WTC11 (cell line): ENCODE measurements at regions not wholly inside any gene's neighbourhood (a gene's known extent, or its start where the extent isn't known, plus 50 kb on each side); places are given as distances from the start of the nearest gene placed in this dataset.

Source experiments
- ATAC-seq: fragments of 200-7000 bp; cut with Tn5 transposase; 2 replicates; pipeline ENCODE4 v1.10.0; 2021; ENCODE audit warnings: mild to moderate bottlenecking, moderate library complexity
- CTCF ChIA-PET: fragments of 300-600 bp; sonication (Branson Sonifier 250); formaldehyde crosslinking; loops from one replicate; lab custom pipeline; 2021; ENCODE audit warnings: antibody characterized with exemption; lab: Charles Lee
- POLR2A ChIA-PET: fragments of 350-600 bp; sonication (Branson Sonifier 250); formaldehyde crosslinking; loops from one replicate; lab custom pipeline; 2021; ENCODE audit warnings: antibody characterized with exemption; lab: Charles Lee
- DNase-seq: peaks from one replicate; pipeline ENCODE4 v3.0.0; 2021; ENCODE audit warnings: low spot score
- H3K27ac Mint-ChIP-seq: 2 replicates; pipeline ENCODE4 v1.8.0; 2021; ENCODE audit warnings: mixed read lengths
- H3K27me3 Mint-ChIP-seq: 2 replicates; pipeline ENCODE4 v1.8.0; 2021; ENCODE audit warnings: low read depth, mild to moderate bottlenecking, moderate library complexity, mixed read lengths
- H3K36me3 Mint-ChIP-seq: 2 replicates; pipeline ENCODE4 v1.8.0; 2021; ENCODE audit warnings: mixed read lengths
- H3K4me1 Mint-ChIP-seq: 2 replicates; pipeline ENCODE4 v1.8.0; 2022; ENCODE audit warnings: mixed read lengths
- H3K4me3 Mint-ChIP-seq: 2 replicates; pipeline ENCODE4 v1.8.0; 2021; ENCODE audit warnings: mild to moderate bottlenecking, moderate library complexity, mixed read lengths
- H3K9me3 Mint-ChIP-seq: 2 replicates; pipeline ENCODE4 v1.8.0; 2021; ENCODE audit warnings: mixed read lengths
- AFF4 ChIP-seq: sonication (generic); formaldehyde crosslinking; IDR thresholded peaks from 2 replicates; pipeline ENCODE4 v1.8.1; 2023; ENCODE audit warnings: mild to moderate bottlenecking, missing genetic modification reagents, borderline replicate concordance
- E2F1 ChIP-seq: sonication (generic); formaldehyde crosslinking; IDR thresholded peaks from 2 replicates; pipeline ENCODE4 v1.8.0; 2022; ENCODE audit warnings: mild to moderate bottlenecking, missing genetic modification reagents
- FOXK1 ChIP-seq: sonication (generic); formaldehyde crosslinking; IDR thresholded peaks from 2 replicates; pipeline ENCODE4 v1.8.0; 2022; ENCODE audit warnings: mild to moderate bottlenecking, moderate library complexity, missing genetic modification reagents
- FOXP4 ChIP-seq: sonication (generic); formaldehyde crosslinking; IDR thresholded peaks from 2 replicates; pipeline ENCODE4 v1.8.0; 2022; ENCODE audit warnings: mild to moderate bottlenecking, missing genetic modification reagents
- IRF1 ChIP-seq: sonication (generic); formaldehyde crosslinking; IDR thresholded peaks from 2 replicates; pipeline ENCODE4 v1.8.0; 2023; ENCODE audit warnings: missing genetic modification reagents
- MAX ChIP-seq: sonication (generic); formaldehyde crosslinking; IDR thresholded peaks from 2 replicates; pipeline ENCODE4 v1.8.0; 2022; ENCODE audit warnings: mild to moderate bottlenecking, missing genetic modification reagents
- MXD4 ChIP-seq: fragments of 250-450 bp; sonication (Bioruptor Pico); IDR thresholded peaks from 2 replicates; pipeline ENCODE4 v1.8.0; 2021; ENCODE audit warnings: mild to moderate bottlenecking, moderate library complexity, borderline replicate concordance
- MYBL2 ChIP-seq: sonication (generic); formaldehyde crosslinking; IDR thresholded peaks from 2 replicates; pipeline ENCODE4 v1.8.1; 2023; ENCODE audit warnings: mild to moderate bottlenecking, moderate library complexity, missing genetic modification reagents
- NFATC4 ChIP-seq: fragments of 250-450 bp; sonication (Bioruptor Pico); IDR thresholded peaks from 2 replicates; pipeline ENCODE4 v1.9.0; 2021; ENCODE audit warnings: mild to moderate bottlenecking
- NR1H2 ChIP-seq: sonication (generic); formaldehyde crosslinking; IDR thresholded peaks from 2 replicates; pipeline ENCODE4 v1.9.0; 2021; ENCODE audit warnings: mild to moderate bottlenecking, moderate library complexity, missing genetic modification reagents
- PRDM15 ChIP-seq: sonication (generic); formaldehyde crosslinking; IDR thresholded peaks from 2 replicates; pipeline ENCODE4 v1.8.0; 2022; ENCODE audit warnings: missing genetic modification reagents
- RELA ChIP-seq: sonication (generic); formaldehyde crosslinking; IDR thresholded peaks from 2 replicates; pipeline ENCODE4 v1.8.1; 2022; ENCODE audit warnings: missing genetic modification reagents, mild to moderate bottlenecking, borderline replicate concordance
- RORB ChIP-seq: fragments of 250-450 bp; sonication (Bioruptor Pico); IDR thresholded peaks from 2 replicates; pipeline ENCODE4 v1.9.0; 2021; ENCODE audit warnings: mild to moderate bottlenecking
- SOX15 ChIP-seq: fragments of 250-450 bp; sonication (Bioruptor Pico); IDR thresholded peaks from 2 replicates; pipeline ENCODE4 v1.9.0; 2021; ENCODE audit warnings: mild to moderate bottlenecking
- TCF7 ChIP-seq: sonication (generic); formaldehyde crosslinking; IDR thresholded peaks from 2 replicates; pipeline ENCODE4 v1.8.0; 2022; ENCODE audit warnings: mild to moderate bottlenecking, low read depth, missing genetic modification reagents, moderate library complexity
- ZBTB21 ChIP-seq: sonication (generic); formaldehyde crosslinking; IDR thresholded peaks from 2 replicates; pipeline ENCODE4 v1.8.1; 2023; ENCODE audit warnings: mild to moderate bottlenecking, missing genetic modification reagents, borderline replicate concordance
- ZMAT4 ChIP-seq: fragments of 250-450 bp; sonication (Bioruptor Pico); IDR thresholded peaks from 2 replicates; pipeline ENCODE4 v1.9.0; 2021; ENCODE audit warnings: mild to moderate bottlenecking
- ZNF317 ChIP-seq: sonication (generic); formaldehyde crosslinking; IDR thresholded peaks from 2 replicates; pipeline ENCODE4 v1.8.1; 2023; ENCODE audit warnings: low read depth, mild to moderate bottlenecking, moderate library complexity, missing genetic modification reagents, borderline replicate concordance

- no peak for ATAC-seq
- H3K4me1 Mint-ChIP-seq = no peaks in the 10 kb centered on the region
- H3K9me3 Mint-ChIP-seq = peaks cover 13% of the 10 kb centered on the region; the same call in 1 of the 2 replicates
- no peaks in the 10 kb centered on the region; the same call in 1 of the 2 replicates for H3K27me3 Mint-ChIP-seq
- H3K36me3 Mint-ChIP-seq = no peaks in the 10 kb centered on the region
- no peak overlapping the region for H3K4me3 Mint-ChIP-seq
- TF ChIP-seq NFATC4 (CRISPR knock-in tag) (no peak), SOX15 (CRISPR knock-in tag) (no peak), MYBL2 (CRISPR knock-in tag) (no peak), AFF4 (no peak), FOXP4 (CRISPR knock-in tag) (no peak), PRDM15 (CRISPR knock-in tag) (no peak), TCF7 (CRISPR knock-in tag) (no peak), E2F1 (CRISPR knock-in tag) (no peak), RELA (CRISPR knock-in tag) (no peak), MXD4 (CRISPR knock-in tag) (no peak), IRF1 (no peak), RORB (CRISPR knock-in tag) (no peak), ZMAT4 (CRISPR knock-in tag) (no peak), FOXK1 (CRISPR knock-in tag) (no peak), ZNF317 (no peak), ZBTB21 (CRISPR knock-in tag) (no peak), NR1H2 (CRISPR knock-in tag) (no peak), MAX (no peak)
- ChIA-PET POLR2A (no interaction called here), CTCF (no interaction called here)
- no peak overlapping the region for H3K27ac Mint-ChIP-seq
- no peak for DNase-seq
These were observed 187.9 kb upstream of the LCORL start for GRCh38 chr4:18209448-18209847.
